ENCODE measurements at regions not wholly inside any gene's neighbourhood (a gene's known extent, or its start where the extent isn't known, plus 50 kb on each side); places are given as distances from the start of the nearest gene placed in this dataset.

- Mint-ChIP-seq H3K4me1 (peaks cover 9 to 23% (median 15%) of the 10 kb centered on the region in 4 donors), H3K27ac (no peak overlapping the region), H3K4me3 (no peak overlapping the region), H3K27me3 (peaks cover 18% of the 10 kb centered on the region), H3K9me3 (peaks cover 0 to 6% (median 0%) of the 10 kb centered on the region in 7 donors), H3K36me3 (no peaks in the 10 kb centered on the region)
- Histone ChIP-seq H3K4me3 (ENCODE audit: low read depth, low read length) (no peak overlapping the region), H3K9me3 (ENCODE audit: control insufficient read depth in 2 of 2, low read length in 2 of 2) (no peaks in the 10 kb centered on the region), H3K36me3 (ENCODE audit: control insufficient read depth, insufficient read depth, low read length) (no peaks in the 10 kb centered on the region), H3K4me1 (ENCODE audit: control insufficient read depth, insufficient read depth, low read length, poor library complexity, severe bottlenecking) (peaks cover 10% of the 10 kb centered on the region), H3K27me3 (ENCODE audit: control insufficient read depth, insufficient read depth, low read length) (peaks cover 14% of the 10 kb centered on the region), H3K27ac (ENCODE audit: insufficient read depth, low read length, poor library complexity, severe bottlenecking) (no peak overlapping the region)
- ATAC-seq (ENCODE audit: low read depth in 2 of 2) (peak in 1 of 2 donors; percentile 28), DNase-seq (peak in 1 of 3 donors; percentile 12)
Observed at GRCh38 chr3:16801223-16801622, 83.5 kb upstream of the PLCL2 start.

GRCh38 chr3:16801698-16802097 is 83.1 kb upstream of the PLCL2 start:
- H3K9me3 ChIP-seq (ENCODE audit: control insufficient read depth in 2 of 2, low read length in 2 of 2), result no peaks in the 10 kb centered on the region
- Mint-ChIP-seq H3K27ac (peak overlapping the region in 2 of 3 donors; percentile 61 to 72), H3K27me3 (peaks cover 22% of the 10 kb centered on the region), H3K36me3 (no peaks in the 10 kb centered on the region), H3K4me3 (peak overlapping the region in 1 of 4 donors; percentile 2), H3K4me1 (peaks cover 9 to 23% (median 15%) of the 10 kb centered on the region in 4 donors), H3K9me3 (peaks cover 0 to 6% (median 0%) of the 10 kb centered on the region in 7 donors)
- no peak overlapping the region for H3K27ac ChIP-seq (ENCODE audit: insufficient read depth, low read length, poor library complexity, severe bottlenecking)
- peak in 1 of 3 donors; percentile 16 for DNase-seq
- H3K27me3 ChIP-seq (ENCODE audit: control insufficient read depth, insufficient read depth, low read length), result peaks cover 14% of the 10 kb centered on the region
- H3K4me1 ChIP-seq (ENCODE audit: control insufficient read depth, insufficient read depth, low read length, poor library complexity, severe bottlenecking), result peaks cover 10% of the 10 kb centered on the region
- no peak overlapping the region for H3K4me3 ChIP-seq (ENCODE audit: low read depth, low read length)
- ATAC-seq (ENCODE audit: low read depth in 2 of 2), result no peak
- no peaks in the 10 kb centered on the region for H3K36me3 ChIP-seq (ENCODE audit: control insufficient read depth, insufficient read depth, low read length)

GRCh38 chr3:16802389-16802788 is 82.4 kb upstream of the PLCL2 start:
- H3K4me1 ChIP-seq (ENCODE audit: control insufficient read depth, insufficient read depth, low read length, poor library complexity, severe bottlenecking), result peaks cover 10% of the 10 kb centered on the region
- no peak overlapping the region for H3K4me3 ChIP-seq (ENCODE audit: low read depth, low read length)
- no peak for DNase-seq
- peaks cover 15% of the 10 kb centered on the region for H3K27me3 ChIP-seq (ENCODE audit: control insufficient read depth, insufficient read depth, low read length)
- H3K36me3 ChIP-seq (ENCODE audit: control insufficient read depth, insufficient read depth, low read length), result no peaks in the 10 kb centered on the region
- H3K27ac Mint-ChIP-seq, result peak overlapping the region in 1 of 3 donors; percentile 48
- no peaks in the 10 kb centered on the region for H3K9me3 ChIP-seq (ENCODE audit: control insufficient read depth in 2 of 2, low read length in 2 of 2)
- peaks cover 25% of the 10 kb centered on the region for H3K27me3 Mint-ChIP-seq
- ATAC-seq (ENCODE audit: low read depth in 2 of 2), result peak in 1 of 2 donors; percentile 25
- H3K9me3 Mint-ChIP-seq, result peaks cover 0 to 6% (median 0%) of the 10 kb centered on the region in 7 donors
- H3K36me3 Mint-ChIP-seq, result no peaks in the 10 kb centered on the region
- H3K4me3 Mint-ChIP-seq, result no peak overlapping the region
- no peak overlapping the region for H3K27ac ChIP-seq (ENCODE audit: insufficient read depth, low read length, poor library complexity, severe bottlenecking)
- peaks cover 8 to 23% (median 12%) of the 10 kb centered on the region in 4 donors for H3K4me1 Mint-ChIP-seq

- H3K9me3 Mint-ChIP-seq, result peaks cover 0 to 6% (median 0%) of the 10 kb centered on the region in 7 donors
- peaks cover 23% of the 10 kb centered on the region for H3K27me3 Mint-ChIP-seq
- peaks cover 10% of the 10 kb centered on the region for H3K4me1 ChIP-seq (ENCODE audit: control insufficient read depth, insufficient read depth, low read length, poor library complexity, severe bottlenecking)
- DNase-seq (no peak), ATAC-seq (ENCODE audit: low read depth in 2 of 2) (no peak)
- no peaks in the 10 kb centered on the region for H3K36me3 Mint-ChIP-seq
- H3K4me1 Mint-ChIP-seq, result peaks cover 8 to 23% (median 12%) of the 10 kb centered on the region in 4 donors
- peak overlapping the region in 1 of 3 donors; percentile 31 for H3K27ac Mint-ChIP-seq
- H3K4me3 ChIP-seq (ENCODE audit: low read depth, low read length), result no peak overlapping the region
- no peaks in the 10 kb centered on the region for H3K36me3 ChIP-seq (ENCODE audit: control insufficient read depth, insufficient read depth, low read length)
- H3K27me3 ChIP-seq (ENCODE audit: control insufficient read depth, insufficient read depth, low read length), result peaks cover 16% of the 10 kb centered on the region
- H3K27ac ChIP-seq (ENCODE audit: insufficient read depth, low read length, poor library complexity, severe bottlenecking), result no peak overlapping the region
- H3K4me3 Mint-ChIP-seq, result no peak overlapping the region
- H3K9me3 ChIP-seq (ENCODE audit: control insufficient read depth in 2 of 2, low read length in 2 of 2), result no peaks in the 10 kb centered on the region
Observed at GRCh38 chr3:16803019-16803418, 81.7 kb upstream of the PLCL2 start.

- Histone ChIP-seq H3K27ac (ENCODE audit: insufficient read depth, low read length, poor library complexity, severe bottlenecking) (no peak overlapping the region), H3K9me3 (ENCODE audit: control insufficient read depth in 2 of 2, low read length in 2 of 2) (no peaks in the 10 kb centered on the region), H3K4me3 (ENCODE audit: low read depth, low read length) (no peak overlapping the region), H3K27me3 (ENCODE audit: control insufficient read depth, insufficient read depth, low read length) (peaks cover 14% of the 10 kb centered on the region), H3K36me3 (ENCODE audit: control insufficient read depth, insufficient read depth, low read length) (no peaks in the 10 kb centered on the region), H3K4me1 (ENCODE audit: control insufficient read depth, insufficient read depth, low read length, poor library complexity, severe bottlenecking) (no peaks in the 10 kb centered on the region)
- Mint-ChIP-seq H3K4me3 (no peak overlapping the region), H3K27me3 (peaks cover 18% of the 10 kb centered on the region), H3K36me3 (no peaks in the 10 kb centered on the region), H3K9me3 (peaks cover 0 to 2% (median 0%) of the 10 kb centered on the region in 7 donors), H3K27ac (no peak overlapping the region), H3K4me1 (peaks cover 0 to 10% (median under 1%) of the 10 kb centered on the region in 4 donors)
- ATAC-seq (ENCODE audit: low read depth in 2 of 2), result no peak
- no peak for DNase-seq
Observed at GRCh38 chr3:16807391-16807790, 77.4 kb upstream of the PLCL2 start.

GRCh38 chr3:16808393-16809107 is 76.2 kb upstream of the PLCL2 start:
- Histone ChIP-seq H3K27me3 (ENCODE audit: control insufficient read depth, insufficient read depth, low read length) (peaks cover 11% of the 10 kb centered on the region), H3K27ac (ENCODE audit: insufficient read depth, low read length, poor library complexity, severe bottlenecking) (no peak overlapping the region), H3K36me3 (ENCODE audit: control insufficient read depth, insufficient read depth, low read length) (no peaks in the 10 kb centered on the region), H3K4me1 (ENCODE audit: control insufficient read depth, insufficient read depth, low read length, poor library complexity, severe bottlenecking) (no peaks in the 10 kb centered on the region), H3K4me3 (ENCODE audit: low read depth, low read length) (no peak overlapping the region), H3K9me3 (ENCODE audit: control insufficient read depth in 2 of 2, low read length in 2 of 2) (no peaks in the 10 kb centered on the region)
- H3K4me1 Mint-ChIP-seq, result peaks cover 0 to 6% (median 0%) of the 10 kb centered on the region in 4 donors
- H3K36me3 Mint-ChIP-seq, result no peaks in the 10 kb centered on the region
- no peak overlapping the region for H3K4me3 Mint-ChIP-seq
- peaks cover 0 to 2% (median 0%) of the 10 kb centered on the region in 7 donors for H3K9me3 Mint-ChIP-seq
- H3K27ac Mint-ChIP-seq, result no peak overlapping the region
- no peak for DNase-seq
- H3K27me3 Mint-ChIP-seq, result peaks cover 18% of the 10 kb centered on the region
- ATAC-seq (ENCODE audit: low read depth in 2 of 2), result no peak

GRCh38 chr3:16809482-16809881 is 75.3 kb upstream of the PLCL2 start:
- no peak overlapping the region for H3K27ac Mint-ChIP-seq
- no peaks in the 10 kb centered on the region for H3K36me3 Mint-ChIP-seq
- no peaks in the 10 kb centered on the region for H3K36me3 ChIP-seq (ENCODE audit: control insufficient read depth, insufficient read depth, low read length)
- no peak for ATAC-seq (ENCODE audit: low read depth in 2 of 2)
- H3K4me3 Mint-ChIP-seq, result no peak overlapping the region
- peaks cover 18% of the 10 kb centered on the region for H3K27me3 Mint-ChIP-seq
- peaks cover 0 to 2% (median 0%) of the 10 kb centered on the region in 7 donors for H3K9me3 Mint-ChIP-seq
- peaks cover 11% of the 10 kb centered on the region for H3K27me3 ChIP-seq (ENCODE audit: control insufficient read depth, insufficient read depth, low read length)
- no peaks in the 10 kb centered on the region for H3K4me1 ChIP-seq (ENCODE audit: control insufficient read depth, insufficient read depth, low read length, poor library complexity, severe bottlenecking)
- no peaks in the 10 kb centered on the region for H3K9me3 ChIP-seq (ENCODE audit: control insufficient read depth in 2 of 2, low read length in 2 of 2)
- H3K4me3 ChIP-seq (ENCODE audit: low read depth, low read length), result no peak overlapping the region
- H3K27ac ChIP-seq (ENCODE audit: insufficient read depth, low read length, poor library complexity, severe bottlenecking), result no peak overlapping the region
- H3K4me1 Mint-ChIP-seq, result peaks cover 0 to 6% (median 0%) of the 10 kb centered on the region in 4 donors
- DNase-seq, result no peak

GRCh38 chr3:16809993-16810392 is 74.8 kb upstream of the PLCL2 start:
- Histone ChIP-seq H3K9me3 (ENCODE audit: control insufficient read depth in 2 of 2, low read length in 2 of 2) (no peaks in the 10 kb centered on the region), H3K27ac (ENCODE audit: insufficient read depth, low read length, poor library complexity, severe bottlenecking) (no peak overlapping the region), H3K36me3 (ENCODE audit: control insufficient read depth, insufficient read depth, low read length) (no peaks in the 10 kb centered on the region), H3K27me3 (ENCODE audit: control insufficient read depth, insufficient read depth, low read length) (peaks cover 7% of the 10 kb centered on the region), H3K4me3 (ENCODE audit: low read depth, low read length) (no peak overlapping the region), H3K4me1 (ENCODE audit: control insufficient read depth, insufficient read depth, low read length, poor library complexity, severe bottlenecking) (no peaks in the 10 kb centered on the region)
- Mint-ChIP-seq H3K4me3 (no peak overlapping the region), H3K9me3 (peaks cover 0 to 3% (median 0%) of the 10 kb centered on the region in 7 donors), H3K27me3 (peaks cover 18% of the 10 kb centered on the region), H3K27ac (no peak overlapping the region), H3K4me1 (peaks cover 0 to 6% (median 0%) of the 10 kb centered on the region in 4 donors), H3K36me3 (no peaks in the 10 kb centered on the region)
- no peak for ATAC-seq (ENCODE audit: low read depth in 2 of 2)
- DNase-seq, result no peak
